ENCODE measurements at regions not wholly inside any gene's neighbourhood (a gene's known extent, or its start where the extent isn't known, plus 50 kb on each side); places are given as distances from the start of the nearest gene placed in this dataset.

DNA sequence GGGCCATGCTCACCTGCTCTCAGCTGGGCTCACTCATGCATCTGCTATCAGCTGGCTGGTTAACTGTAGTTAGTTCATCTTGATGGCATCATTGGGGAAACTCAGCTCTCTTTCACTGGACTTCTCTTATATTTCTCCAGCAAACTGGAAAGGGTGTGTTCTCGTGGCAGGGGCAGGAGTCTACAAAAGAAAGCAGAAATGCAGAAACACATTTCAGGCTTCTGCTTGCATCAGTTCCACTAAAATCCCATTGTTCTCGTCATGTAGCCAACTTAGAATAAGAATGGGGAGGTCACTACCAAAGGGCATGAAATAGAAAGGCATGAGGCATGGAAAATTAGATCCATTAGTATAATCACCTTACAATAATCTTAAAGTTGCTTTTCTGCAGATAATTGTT, 207.3 kb downstream of the NRIP1 start:
- no peak overlapping the region for H3K4me3 Mint-ChIP-seq
- H3K36me3 Mint-ChIP-seq: no peaks in the 10 kb centered on the region
- peaks cover 2% of the 10 kb centered on the region for H3K9me3 Mint-ChIP-seq
- no peaks in the 10 kb centered on the region for H3K27me3 Mint-ChIP-seq
- DNase-seq: no peak
- peaks cover 5% of the 10 kb centered on the region for H3K4me1 Mint-ChIP-seq
- no peak overlapping the region for H3K27ac Mint-ChIP-seq

DNA sequence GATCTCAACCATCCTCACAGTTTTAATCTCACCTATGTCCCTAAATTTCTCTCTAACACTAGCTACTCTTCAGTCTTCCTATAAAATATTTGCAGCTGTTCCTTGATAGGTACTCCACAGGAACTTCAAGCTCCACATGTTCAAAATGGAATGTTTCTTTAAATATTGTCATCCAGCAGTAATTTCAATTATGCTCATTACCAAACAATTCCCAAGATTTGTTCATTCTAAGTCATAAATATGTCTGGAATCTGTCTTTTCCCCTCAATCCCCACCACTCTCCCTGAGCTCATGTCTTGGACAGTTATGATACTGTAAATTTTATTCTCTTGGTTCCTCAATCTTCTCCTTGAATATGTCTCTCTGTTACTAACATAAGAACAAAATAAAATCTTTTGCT, 214.4 kb downstream of the NRIP1 start:
- Mint-ChIP-seq H3K4me3 (no peak overlapping the region), H3K36me3 (no peaks in the 10 kb centered on the region), H3K9me3 (peaks cover 4% of the 10 kb centered on the region), H3K27ac (no peak overlapping the region), H3K27me3 (no peaks in the 10 kb centered on the region), H3K4me1 (no peaks in the 10 kb centered on the region)
- DNase-seq: no peak

DNA sequence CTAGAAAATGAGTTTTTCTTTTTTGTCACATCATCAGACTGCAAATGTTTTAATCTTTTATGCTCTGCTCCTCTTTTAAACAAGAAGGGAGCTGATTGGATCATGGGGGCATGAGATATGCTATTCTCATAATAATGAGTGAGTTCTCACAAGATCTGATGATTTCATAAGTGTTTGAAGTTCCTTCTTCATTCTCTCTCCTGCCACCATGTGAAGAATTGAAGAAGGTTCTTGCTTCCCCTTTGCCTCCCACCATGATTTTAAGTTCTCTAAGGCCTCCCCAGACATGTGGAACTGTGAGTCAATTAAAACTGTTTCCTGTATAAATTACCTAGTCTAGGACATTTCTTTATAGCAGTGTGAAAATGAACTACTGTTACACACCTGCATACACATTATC, 218.2 kb downstream of the NRIP1 start:
- Mint-ChIP-seq H3K36me3 (peaks cover 5% of the 10 kb centered on the region), H3K4me1 (no peaks in the 10 kb centered on the region), H3K9me3 (peaks cover 7% of the 10 kb centered on the region), H3K27ac (no peak overlapping the region), H3K27me3 (no peaks in the 10 kb centered on the region), H3K4me3 (no peak overlapping the region)
- DNase-seq: no peak

DNA sequence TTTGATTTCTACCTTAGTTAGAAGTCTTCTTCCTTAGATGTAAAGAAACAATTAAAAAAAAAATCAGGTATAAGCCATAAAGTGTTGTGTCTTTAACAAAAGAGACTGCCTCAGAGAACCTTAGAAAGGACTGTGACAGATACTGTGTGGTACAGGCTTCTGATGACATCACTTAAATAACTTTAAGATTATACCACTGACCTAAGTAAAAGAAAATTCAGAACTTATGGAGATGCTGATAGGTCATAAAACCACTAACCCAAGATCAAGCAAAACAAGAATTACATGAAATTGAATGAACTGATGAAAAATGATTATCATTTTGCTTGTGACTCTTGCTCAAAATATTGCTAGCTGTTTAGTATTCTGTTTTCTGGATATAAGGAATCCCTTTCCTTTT, 220.8 kb downstream of the NRIP1 start:
- no peaks in the 10 kb centered on the region for H3K4me1 Mint-ChIP-seq
- peaks cover 5% of the 10 kb centered on the region for H3K36me3 Mint-ChIP-seq
- no peaks in the 10 kb centered on the region for H3K27me3 Mint-ChIP-seq
- H3K9me3 Mint-ChIP-seq: peaks cover 7% of the 10 kb centered on the region
- no peak overlapping the region for H3K4me3 Mint-ChIP-seq
- no peak overlapping the region for H3K27ac Mint-ChIP-seq
- DNase-seq: no peak

DNA sequence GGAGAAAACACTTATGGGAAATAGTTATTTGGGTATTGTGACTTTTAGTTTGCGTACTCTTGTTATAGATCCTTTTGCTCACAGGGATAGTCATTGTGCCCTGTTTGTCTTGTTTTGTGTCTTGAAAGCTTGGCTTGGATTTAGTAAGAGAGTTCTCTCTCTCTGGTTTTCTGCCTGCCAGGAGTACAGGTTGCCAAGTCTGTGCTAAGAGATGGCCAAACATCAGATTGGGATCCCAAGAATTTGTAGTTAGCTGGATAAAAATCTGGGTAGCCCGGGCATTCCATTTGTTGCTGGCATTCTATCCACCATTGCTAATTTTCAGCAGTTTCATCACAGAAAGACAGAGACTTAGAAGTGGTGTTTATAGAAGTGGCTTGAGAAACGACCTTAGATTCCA, 222.2 kb downstream of the NRIP1 start:
- Mint-ChIP-seq H3K27me3 (no peaks in the 10 kb centered on the region), H3K4me3 (no peak overlapping the region), H3K9me3 (peaks cover 7% of the 10 kb centered on the region), H3K36me3 (peaks cover 5% of the 10 kb centered on the region), H3K27ac (no peak overlapping the region), H3K4me1 (no peaks in the 10 kb centered on the region)
- DNase-seq: no peak

DNA sequence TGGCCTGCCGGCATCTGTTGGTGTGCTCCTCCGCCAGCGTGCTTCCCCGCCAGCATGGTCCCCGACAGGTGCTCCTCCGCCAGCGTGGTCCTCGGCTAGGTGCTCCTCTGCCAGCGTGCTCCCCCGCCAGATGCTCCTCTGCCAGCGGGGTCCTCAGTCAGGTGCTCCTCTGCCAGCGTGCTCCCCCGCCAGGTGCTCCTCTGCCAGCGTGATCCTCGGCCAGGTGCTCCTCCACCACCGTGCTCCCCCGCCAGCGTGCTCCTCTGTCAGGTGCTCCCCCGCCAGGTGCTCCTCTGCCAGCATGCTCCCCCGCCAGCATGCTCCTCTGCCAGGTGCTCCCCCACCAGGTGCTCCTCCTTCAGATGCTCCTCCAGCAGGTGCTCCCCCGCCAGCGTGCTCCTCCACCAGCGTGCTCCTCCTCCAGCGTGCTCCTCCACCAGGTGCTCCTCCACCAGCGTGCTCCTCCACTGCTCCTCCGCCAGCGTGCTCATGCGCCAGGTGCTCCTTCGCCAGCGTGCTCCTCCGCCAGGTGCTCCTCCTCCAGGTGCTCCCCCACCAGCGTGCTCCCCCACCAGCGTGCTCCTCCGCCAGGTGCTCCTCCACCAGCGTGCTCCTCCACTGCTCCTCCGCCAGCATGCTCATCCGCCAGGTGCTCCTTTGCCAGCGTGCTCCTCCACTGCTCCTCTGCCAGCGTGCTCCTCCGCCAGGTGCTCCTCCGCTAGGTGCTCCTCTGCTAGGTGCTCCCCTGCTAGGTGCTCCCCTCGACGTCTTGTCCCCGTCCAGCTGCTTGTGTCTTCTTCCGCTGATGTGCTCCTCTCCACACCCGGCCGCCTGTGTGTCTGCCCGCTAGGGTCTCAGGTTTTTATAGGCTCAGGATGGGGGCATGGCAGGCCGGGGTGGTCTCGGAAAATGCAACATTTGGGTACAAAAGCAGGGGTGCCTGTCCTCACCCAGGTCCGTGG, 223.0 kb downstream of the NRIP1 start:
- DNase-seq: no peak
- peaks cover 5% of the 10 kb centered on the region for H3K36me3 Mint-ChIP-seq

DNA sequence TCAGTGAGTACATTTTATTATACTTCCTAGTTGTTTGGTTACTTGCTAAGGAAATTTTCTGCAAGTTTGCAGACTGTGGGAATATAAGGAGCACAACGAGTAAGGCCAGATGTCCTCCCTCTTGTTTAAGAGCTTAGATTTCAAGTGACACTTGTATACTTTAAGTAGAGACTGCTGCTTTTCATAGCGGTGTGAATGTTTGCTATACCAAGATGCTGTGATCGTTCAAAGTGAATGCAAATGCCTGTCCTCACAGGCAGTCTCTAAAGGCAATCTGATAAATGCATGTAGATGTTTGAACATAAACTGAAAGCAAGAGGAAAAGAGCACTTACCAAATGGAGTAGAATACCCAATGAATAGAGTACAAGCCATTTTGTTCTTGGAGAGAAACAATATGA, 226.4 kb downstream of the NRIP1 start:
- Mint-ChIP-seq H3K4me3 (no peak overlapping the region), H3K36me3 (no peaks in the 10 kb centered on the region), H3K9me3 (peaks cover 2% of the 10 kb centered on the region), H3K27ac (no peak overlapping the region), H3K4me1 (peaks cover 7% of the 10 kb centered on the region), H3K27me3 (no peaks in the 10 kb centered on the region)
- DNase-seq: no peak

More for the DNA sequence above, 223.0 kb downstream of the NRIP1 start:
- Mint-ChIP-seq H3K9me3 (peaks cover 6% of the 10 kb centered on the region), H3K4me1 (peaks cover 5% of the 10 kb centered on the region), H3K27ac (no peak overlapping the region), H3K4me3 (no peak overlapping the region), H3K27me3 (no peaks in the 10 kb centered on the region)

DNA sequence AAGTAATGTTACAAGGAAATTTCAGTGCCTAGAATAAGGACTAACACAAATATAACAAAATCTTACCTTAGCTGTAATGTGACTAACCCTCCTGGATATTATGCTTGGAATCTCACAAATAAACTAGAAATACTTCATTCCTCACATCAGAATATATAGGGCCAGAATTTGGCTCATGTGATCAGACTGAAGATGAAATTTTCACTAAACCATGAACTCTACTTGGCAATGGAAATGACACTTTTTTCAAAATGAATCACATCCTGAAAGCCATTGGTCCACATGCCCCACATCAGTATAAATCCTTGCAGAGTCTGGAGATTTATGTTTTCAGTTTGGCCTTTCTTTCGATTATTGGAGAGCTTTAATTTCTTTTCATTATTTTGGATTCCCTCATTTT, 227.8 kb downstream of the NRIP1 start:
- H3K4me3 Mint-ChIP-seq: no peak overlapping the region
- no peaks in the 10 kb centered on the region for H3K27me3 Mint-ChIP-seq

DNA sequence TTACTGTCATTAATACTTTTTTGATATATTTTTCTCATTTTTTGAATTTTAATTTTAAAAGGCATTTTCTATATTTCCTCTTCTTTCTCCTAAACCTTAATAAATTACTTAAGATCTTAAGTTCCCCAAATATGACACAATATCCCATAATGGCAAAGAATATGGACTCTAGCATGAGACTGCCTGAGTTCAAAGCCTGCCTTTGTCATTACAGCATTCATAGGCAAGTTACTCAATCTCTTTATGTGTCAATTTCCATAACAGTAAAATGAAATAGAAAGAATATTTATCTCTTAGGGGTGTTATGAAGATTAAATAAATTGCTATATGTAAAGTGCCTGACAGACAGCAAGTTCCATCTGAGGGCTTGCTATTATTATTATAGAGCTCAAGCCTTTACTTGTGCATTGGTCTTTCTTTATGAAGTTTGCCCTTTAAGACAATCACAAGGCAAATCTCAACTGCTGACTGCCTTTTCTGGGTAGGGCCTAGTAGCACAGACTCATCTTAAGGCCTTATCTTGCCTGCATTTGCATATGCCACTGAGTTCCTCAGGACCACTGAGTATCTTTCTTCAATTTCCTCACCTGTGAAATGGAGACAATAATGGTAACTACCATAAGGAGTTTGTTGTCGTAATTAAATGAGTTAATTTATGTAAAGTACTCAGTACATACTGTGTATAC, 231.0 kb downstream of the NRIP1 start:
- H3K27ac Mint-ChIP-seq: no peak overlapping the region
- no peak for DNase-seq

More for the DNA sequence above, 227.8 kb downstream of the NRIP1 start:
- no peak for DNase-seq
- peaks cover 7% of the 10 kb centered on the region for H3K4me1 Mint-ChIP-seq
- no peak overlapping the region for H3K27ac Mint-ChIP-seq
- H3K36me3 Mint-ChIP-seq: no peaks in the 10 kb centered on the region
- no peaks in the 10 kb centered on the region for H3K9me3 Mint-ChIP-seq

DNA sequence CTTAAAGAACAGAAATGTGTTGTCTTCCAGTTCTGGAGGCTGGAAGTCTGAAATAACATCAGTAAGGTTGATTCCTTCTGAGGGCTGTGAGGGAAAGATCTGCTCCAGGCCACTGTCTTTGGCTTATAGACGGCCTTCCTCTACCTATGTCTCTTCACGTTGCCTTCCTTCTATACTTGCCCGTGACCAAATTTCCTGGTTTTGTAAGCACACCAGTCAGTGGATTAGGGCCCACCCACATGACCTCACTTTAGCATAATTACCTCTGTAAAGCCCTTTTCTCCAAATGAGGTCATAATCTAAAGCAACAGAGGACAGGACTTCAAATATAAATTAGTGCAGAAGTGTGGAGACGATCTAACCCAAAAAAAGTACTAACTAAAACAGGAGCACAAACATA, 231.6 kb downstream of the NRIP1 start:
- Mint-ChIP-seq H3K27ac (no peak overlapping the region), H3K27me3 (no peaks in the 10 kb centered on the region), H3K4me3 (no peak overlapping the region), H3K4me1 (peaks cover 7% of the 10 kb centered on the region), H3K9me3 (no peaks in the 10 kb centered on the region), H3K36me3 (no peaks in the 10 kb centered on the region)
- no peak for DNase-seq

More for the DNA sequence above, 231.0 kb downstream of the NRIP1 start:
- Mint-ChIP-seq H3K9me3 (no peaks in the 10 kb centered on the region), H3K27me3 (no peaks in the 10 kb centered on the region), H3K4me1 (peaks cover 7% of the 10 kb centered on the region), H3K4me3 (no peak overlapping the region), H3K36me3 (no peaks in the 10 kb centered on the region)

DNA sequence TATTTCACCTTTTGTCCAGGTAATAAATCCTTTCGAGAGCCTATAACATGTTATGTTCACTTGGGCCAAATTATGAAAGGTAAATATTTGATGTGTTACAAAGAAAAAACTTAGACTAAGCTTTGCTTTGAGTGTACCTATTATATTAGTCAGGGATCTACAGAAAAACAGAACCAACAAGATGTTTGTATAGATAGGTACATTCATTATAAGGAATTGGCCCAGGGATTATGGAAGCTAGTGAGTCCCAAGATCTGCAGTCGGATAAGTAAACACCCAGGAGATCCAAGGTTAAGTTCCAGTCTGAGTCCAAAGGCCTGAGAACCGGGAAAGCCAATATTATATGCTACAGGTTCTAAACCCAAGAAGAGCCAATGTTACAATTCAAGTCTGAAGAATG, 234.5 kb downstream of the NRIP1 start:
- Mint-ChIP-seq H3K36me3 (no peaks in the 10 kb centered on the region), H3K9me3 (no peaks in the 10 kb centered on the region), H3K4me3 (no peak overlapping the region), H3K27me3 (no peaks in the 10 kb centered on the region), H3K4me1 (peaks cover 12% of the 10 kb centered on the region), H3K27ac (no peak overlapping the region)
- DNase-seq: no peak

DNA sequence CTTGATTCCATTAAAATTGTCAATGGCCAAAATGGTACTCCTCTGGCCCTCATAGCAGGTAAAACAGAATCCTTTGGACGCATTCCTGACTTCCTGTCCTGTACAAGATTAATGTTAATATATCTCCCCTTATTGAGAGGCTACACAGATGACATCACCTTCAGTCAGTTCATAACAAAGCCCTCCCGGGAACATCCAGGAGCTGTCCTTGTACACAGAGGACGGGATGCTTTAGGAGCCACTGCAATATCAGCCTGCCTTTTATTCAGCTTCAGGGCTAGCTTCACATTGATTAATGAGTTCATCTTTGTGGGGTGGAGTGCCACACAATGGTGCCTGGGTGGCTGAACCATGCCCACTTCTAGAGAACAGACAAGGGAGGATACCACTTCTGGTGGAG, 235.1 kb downstream of the NRIP1 start:
- no peaks in the 10 kb centered on the region for H3K36me3 Mint-ChIP-seq
- H3K4me3 Mint-ChIP-seq: no peak overlapping the region
- H3K27me3 Mint-ChIP-seq: no peaks in the 10 kb centered on the region
- H3K9me3 Mint-ChIP-seq: no peaks in the 10 kb centered on the region
- DNase-seq: no peak
- no peak overlapping the region for H3K27ac Mint-ChIP-seq
- H3K4me1 Mint-ChIP-seq: peaks cover 12% of the 10 kb centered on the region

DNA sequence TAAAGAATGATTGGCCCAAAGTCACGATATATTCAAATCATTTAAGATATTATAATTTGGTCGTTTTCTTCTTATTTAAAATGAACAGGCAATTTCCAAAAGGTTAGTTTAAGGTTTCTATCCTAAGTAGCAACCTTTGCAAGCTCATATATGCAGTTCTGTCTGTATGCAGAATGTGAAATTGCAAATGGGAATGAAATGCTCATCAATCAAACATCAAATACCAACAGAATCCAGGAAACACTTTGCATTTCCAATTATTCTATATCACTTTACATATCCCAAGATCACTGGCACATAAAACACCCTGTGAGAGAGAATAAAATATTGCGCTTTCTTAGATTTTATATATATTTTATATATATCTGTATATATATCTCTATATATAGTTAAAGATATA, 237.3 kb downstream of the NRIP1 start:
- Mint-ChIP-seq H3K4me1 (peaks cover 12% of the 10 kb centered on the region), H3K36me3 (peaks cover 2% of the 10 kb centered on the region), H3K9me3 (no peaks in the 10 kb centered on the region), H3K4me3 (no peak overlapping the region), H3K27ac (no peak overlapping the region), H3K27me3 (no peaks in the 10 kb centered on the region)
- no peak for DNase-seq

DNA sequence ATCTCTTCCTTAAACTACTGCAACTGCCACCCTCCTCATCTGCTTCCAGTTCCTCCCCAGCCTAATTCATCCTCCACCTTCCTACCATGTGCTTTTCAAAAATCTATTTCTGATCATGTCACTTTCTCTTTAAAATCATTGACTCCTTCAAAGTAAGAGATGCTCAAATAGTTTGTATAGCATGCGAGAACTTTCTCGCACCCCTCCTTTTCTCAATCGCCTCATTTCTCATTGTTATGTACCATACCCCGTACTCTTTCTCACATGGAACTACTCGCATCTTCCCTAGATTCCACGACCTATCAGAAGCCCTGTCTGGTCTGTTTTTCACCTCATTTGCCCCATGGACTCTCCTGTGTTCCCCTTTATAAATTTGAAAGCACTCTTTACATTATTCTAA, 238.2 kb downstream of the NRIP1 start:
- DNase-seq: no peak
- peaks cover 2% of the 10 kb centered on the region for H3K36me3 Mint-ChIP-seq
- H3K4me3 Mint-ChIP-seq: no peak overlapping the region

DNA sequence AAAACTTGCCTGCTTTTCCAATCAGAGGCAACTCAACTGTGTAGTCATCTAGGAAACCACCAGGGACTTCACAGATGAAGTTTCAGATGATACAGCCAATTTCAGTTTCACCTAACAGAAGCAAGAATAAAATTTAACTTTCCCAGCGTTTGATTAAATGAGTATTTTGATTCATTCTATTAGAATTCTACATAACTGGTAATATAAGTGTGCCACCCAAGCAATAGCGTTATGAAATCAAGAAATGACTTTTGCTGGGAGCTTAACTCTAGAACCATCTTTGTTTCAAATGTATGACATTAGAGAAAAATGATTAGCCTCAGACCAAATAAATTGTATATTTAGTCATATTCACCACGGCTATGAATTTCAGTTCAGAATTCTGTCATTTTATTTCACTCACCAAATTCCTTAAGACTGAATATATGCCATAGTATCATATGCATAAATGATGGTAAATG, 239.3 kb downstream of the NRIP1 start:
- Mint-ChIP-seq H3K9me3 (no peaks in the 10 kb centered on the region), H3K4me3 (no peak overlapping the region), H3K27ac (no peak overlapping the region), H3K27me3 (no peaks in the 10 kb centered on the region), H3K36me3 (peaks cover 2% of the 10 kb centered on the region), H3K4me1 (peaks cover 12% of the 10 kb centered on the region)
- no peak for DNase-seq

More for the DNA sequence above, 238.2 kb downstream of the NRIP1 start:
- Mint-ChIP-seq H3K27ac (no peak overlapping the region), H3K9me3 (no peaks in the 10 kb centered on the region), H3K27me3 (no peaks in the 10 kb centered on the region), H3K4me1 (peaks cover 12% of the 10 kb centered on the region)
